ENCODE measurements at regions not wholly inside any gene's neighbourhood (a gene's known extent, or its start where the extent isn't known, plus 50 kb on each side); places are given as distances from the start of the nearest gene placed in this dataset.

- TF ChIP-seq CTCF (IDR thresholded peaks at IDR 0.05) = no peak
- TF ChIP-seq POLR2A (IDR thresholded peaks at IDR 0.05) = no peak
Measured at GRCh38 chr9:82454509-82455190, 466.1 kb downstream of the SPATA31D1 start.

All from esophagus squamous epithelium (tissue), 4 donors.